ENCODE measurements at regions not wholly inside any gene's neighbourhood (a gene's known extent, or its start where the extent isn't known, plus 50 kb on each side); places are given as distances from the start of the nearest gene placed in this dataset.

- no peak for DNase-seq
Observed at GRCh38 chr10:3364768-3365480, 192.3 kb upstream of the PITRM1 start.

DNA sequence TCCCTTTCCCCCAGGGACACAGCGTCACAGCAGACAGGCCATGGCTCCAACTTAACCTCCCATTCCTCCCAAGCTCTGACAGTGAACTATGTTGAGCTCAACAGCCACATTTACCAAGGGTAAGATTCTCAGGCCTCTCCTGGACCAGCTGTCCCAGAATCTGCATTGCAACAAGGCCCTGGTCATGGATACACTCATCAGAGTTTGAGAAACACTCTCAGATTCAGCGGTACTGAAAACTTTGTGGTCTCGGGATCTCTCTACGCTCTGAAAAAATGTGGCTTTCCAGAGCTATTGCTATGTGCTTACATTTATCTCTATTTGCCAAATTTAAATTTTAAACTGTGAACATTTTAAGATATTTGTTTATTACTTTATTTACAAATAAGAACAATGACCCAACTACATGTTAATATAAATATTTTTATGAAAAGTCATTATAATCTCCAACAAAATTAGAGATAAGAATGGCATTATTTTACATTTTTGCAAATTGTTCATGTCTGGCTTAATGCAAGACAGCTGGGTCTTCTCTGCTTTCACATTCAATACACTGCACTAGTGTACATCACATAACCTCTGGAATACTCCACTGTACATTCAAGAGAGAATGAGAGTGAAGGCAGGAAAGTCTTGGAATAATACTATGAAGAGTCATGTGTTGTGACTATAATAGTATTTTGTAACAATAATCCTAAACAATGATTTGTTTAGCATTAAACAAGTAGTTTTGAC is 190.9 kb upstream of the PITRM1 start:
- DNase-seq = no peak

- no peak for DNase-seq
Observed at GRCh38 chr10:3362394-3362793, 189.8 kb upstream of the PITRM1 start.

GRCh38 chr10:3361640-3362039 is 189.1 kb upstream of the PITRM1 start:
- DNase-seq = no peak

DNA sequence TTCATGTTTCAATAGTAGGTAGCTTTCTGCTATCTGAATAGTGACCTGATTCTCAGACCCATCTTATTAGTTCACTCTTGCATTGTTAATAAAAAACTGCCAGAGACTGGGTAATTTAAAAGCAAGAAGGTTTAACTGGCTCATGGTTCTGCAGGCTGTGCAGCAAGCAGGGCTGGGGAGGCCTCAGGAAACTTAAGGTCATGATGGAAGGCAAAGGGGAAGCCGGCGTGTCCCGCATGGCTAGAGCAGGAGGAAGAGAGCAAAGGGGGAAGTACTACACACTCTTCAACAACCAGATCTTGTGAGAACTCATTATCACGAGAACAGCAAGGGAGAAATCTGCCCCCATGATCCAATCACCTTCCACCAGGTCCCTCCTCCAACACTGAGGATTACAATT is 185.2 kb upstream of the PITRM1 start:
- no peak for DNase-seq

- DNase-seq = no peak
Observed at GRCh38 chr10:3355536-3355935, 183.0 kb upstream of the PITRM1 start.

DNA sequence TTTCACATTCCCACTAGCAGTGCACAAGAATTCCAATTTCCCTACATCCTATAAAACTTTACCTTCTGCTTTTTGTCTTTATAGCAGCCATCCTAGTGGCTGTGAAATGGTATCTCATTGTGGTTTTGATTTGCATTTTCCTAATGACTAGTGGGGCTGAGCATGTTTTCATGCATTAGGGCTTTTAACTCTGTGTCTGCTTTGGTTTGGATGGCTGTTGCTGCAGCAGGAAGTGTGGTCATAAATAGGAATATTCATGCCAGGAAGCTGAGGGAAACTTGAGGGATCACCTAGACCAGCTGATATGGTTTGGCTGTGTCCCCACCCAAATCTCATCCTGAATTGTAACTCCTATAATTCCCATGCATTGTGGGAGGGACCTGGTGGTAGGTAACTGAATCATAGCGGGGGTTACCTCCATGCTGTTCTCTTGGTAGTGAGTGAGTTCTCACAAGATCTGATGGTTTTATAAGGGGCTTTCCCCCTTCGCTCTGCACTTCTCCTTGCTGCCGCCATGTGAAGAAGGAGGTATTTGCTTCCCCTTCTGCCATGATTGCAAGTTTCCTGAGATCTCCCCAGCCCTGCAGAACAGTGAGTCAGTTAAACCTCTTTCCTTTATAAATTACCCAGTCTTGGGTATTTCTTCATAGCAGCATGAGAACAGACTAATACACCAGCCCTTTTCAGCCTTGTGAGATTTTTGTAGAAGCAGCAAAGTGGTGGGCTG is 181.8 kb upstream of the PITRM1 start:
- DNase-seq = no peak

DNA sequence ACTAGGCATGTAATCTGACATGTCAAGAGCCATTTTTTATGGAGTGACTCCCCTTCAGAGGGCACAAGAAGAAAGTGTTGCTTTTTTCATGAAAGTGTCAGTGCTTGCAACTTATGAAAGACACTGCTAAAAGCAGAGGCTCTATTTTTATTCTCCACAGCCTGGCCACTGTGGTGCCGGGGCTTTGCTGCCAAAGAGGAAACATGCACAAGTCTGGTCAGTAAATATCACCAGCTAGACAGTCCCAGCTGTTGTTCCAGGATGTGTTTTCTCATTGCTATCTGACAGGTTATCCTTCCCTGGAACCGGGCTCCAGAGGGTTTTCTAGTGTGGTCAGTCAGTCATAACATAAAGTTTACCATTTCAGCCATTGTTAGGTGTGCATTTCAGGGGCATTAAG is 180.7 kb upstream of the PITRM1 start:
- no peak for DNase-seq

DNA sequence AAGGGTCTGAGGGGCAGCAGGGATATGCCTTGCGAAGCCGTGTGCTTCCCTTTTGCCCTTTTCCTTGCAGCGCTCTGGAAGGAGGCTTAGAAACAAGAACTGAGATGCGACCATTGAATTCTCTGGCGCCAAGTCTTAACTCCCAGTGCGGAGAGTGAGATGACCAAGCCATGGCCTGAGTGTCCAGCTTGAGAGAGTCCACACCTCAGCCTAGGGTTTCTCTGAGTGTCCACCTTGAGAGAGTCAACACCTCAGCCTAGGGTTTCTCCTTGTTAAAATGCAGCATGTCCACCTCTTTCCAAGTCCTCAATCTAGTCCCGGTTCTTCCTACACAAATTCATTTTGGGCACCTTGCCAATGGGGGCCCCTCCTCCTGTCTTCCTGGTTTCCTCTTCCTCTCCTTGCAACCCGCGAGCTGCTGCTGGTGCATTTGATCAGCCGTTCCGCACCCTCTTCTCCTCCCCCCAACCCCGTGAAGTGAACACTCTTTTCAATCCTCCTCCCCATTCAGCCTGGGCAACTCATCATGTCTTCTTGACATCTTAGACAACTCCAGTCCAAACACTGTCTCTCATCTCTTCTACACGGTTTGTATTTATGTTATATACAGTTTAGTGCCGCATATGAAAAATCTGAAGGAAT is 178.2 kb upstream of the PITRM1 start:
- DNase-seq = no peak

GRCh38 chr10:3350205-3350604 is 177.6 kb upstream of the PITRM1 start:
- no peak for DNase-seq

GRCh38 chr10:3348564-3348963 is 176.0 kb upstream of the PITRM1 start:
- DNase-seq = no peak

- DNase-seq = no peak
Observed at GRCh38 chr10:3347413-3348182, 175.0 kb upstream of the PITRM1 start.

GRCh38 chr10:3346851-3347250 is 174.3 kb upstream of the PITRM1 start:
- DNase-seq = no peak

DNA sequence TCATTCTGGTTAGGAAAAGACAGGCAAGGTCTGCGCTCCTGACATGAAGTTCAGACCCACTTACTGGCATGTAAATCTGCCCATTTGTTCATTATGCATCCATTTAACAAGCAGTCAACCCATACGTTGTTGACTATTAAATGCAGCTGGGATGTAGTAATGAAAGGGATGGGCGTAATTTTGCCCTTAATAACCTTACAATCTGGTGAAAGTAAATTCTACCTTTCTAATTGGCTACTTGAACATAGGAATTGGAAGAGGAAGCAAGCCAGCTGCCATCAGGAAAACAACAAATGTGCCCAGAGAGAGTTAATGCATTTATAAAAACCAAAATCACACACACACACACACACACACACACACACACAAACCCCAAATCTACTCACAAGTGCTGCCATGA is 170.2 kb upstream of the PITRM1 start:
- no peak for DNase-seq

GRCh38 chr10:3340127-3340730 is 167.6 kb upstream of the PITRM1 start:
- no peak for DNase-seq

GRCh38 chr10:3339531-3339950 is 167.0 kb upstream of the PITRM1 start:
- no peak for DNase-seq

GRCh38 chr10:3339121-3339520 is 166.5 kb upstream of the PITRM1 start:
- no peak for DNase-seq

- DNase-seq = no peak
Observed at GRCh38 chr10:3337741-3338140, 165.2 kb upstream of the PITRM1 start.

- DNase-seq = no peak
Observed at GRCh38 chr10:3336673-3337293, 164.2 kb upstream of the PITRM1 start.

DNA sequence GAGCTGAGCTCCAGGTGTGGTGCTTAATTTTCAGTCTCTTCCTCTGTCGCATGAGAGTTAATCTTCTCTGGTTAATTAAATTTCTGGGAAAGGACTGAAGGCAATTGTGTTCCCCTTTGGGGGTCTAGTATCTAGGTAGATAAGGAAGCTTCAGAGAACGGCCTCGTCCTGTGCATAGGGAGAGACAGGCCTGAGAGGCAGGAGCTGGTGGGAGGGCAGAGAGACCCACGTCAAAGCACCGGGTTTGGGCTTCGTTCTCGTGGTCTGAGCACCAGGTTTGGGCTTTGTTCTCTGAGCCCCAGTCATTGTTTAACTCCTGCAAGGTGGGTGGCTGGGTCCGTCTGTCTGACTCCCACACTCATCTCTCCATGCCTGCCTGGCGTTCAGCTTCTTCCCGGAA is 160.8 kb upstream of the PITRM1 start:
- DNase-seq = no peak

- no peak for DNase-seq
Observed at GRCh38 chr10:3331690-3332230, 159.2 kb upstream of the PITRM1 start.

Data from activated CD4-positive, alpha-beta T cell treated with anti-CD3 and anti-CD28 coated beads, Interleukin-2, amount 50 U/mL, for 48 hours (primary cell).